Skeletal muscle cell (primary cell): ENCODE measurements at regions not wholly inside any gene's neighbourhood (a gene's known extent, or its start where the extent isn't known, plus 50 kb on each side); places are given as distances from the start of the nearest gene placed in this dataset.

ENCODE experiments used
- DNase-seq: peaks from one replicate; pipeline ENCODE4 v3.0.0-alpha.2; 2010; ENCODE audit warnings: low read depth
- H3K4me3 ChIP-seq: 2 replicates; pipeline ENCODE4 v1.5.1; 2011; ENCODE audit warnings: low read depth, mild to moderate bottlenecking, control low read depth, low read length, moderate library complexity

DNA sequence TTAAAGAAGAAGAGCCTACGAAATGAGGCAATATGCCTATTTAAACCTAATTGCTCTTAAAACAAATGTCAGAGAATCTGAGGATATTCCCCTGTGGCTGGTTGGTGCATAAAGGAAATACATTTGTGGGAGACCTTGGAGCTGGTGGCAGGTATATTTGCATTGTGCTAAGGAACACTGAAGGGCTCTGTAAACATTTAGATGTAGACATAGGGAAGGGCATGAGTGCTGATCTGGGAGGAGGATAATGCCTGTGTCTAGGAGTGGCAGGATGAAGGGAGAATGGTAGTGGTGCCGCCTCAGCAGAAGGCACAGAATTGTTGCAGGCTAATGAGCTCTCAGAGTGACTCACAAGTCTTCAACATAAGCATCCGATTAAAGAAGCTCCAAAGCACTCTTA, 85.8 kb downstream of the CD164 start:
- H3K4me3 ChIP-seq, result no peak overlapping the region
- DNase-seq, result no peak

DNA sequence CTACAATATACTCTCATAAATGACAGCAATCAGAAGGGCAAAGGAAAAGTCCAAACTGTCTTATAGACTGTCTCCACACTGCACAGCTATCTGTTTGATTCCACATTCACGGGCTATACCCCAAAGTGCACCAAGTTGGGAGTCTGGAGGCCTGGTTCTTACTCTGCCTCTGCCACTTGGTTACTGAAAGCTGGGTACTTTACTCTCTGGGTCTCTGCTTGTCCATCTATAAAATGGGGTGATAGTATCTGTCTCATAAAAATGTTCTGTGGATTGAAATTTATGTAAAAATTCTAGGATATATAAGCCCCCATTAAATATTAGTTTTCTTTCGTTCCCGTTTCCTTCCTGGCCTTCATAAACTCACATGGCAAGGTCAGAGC, 86.5 kb downstream of the CD164 start:
- no peak overlapping the region for H3K4me3 ChIP-seq
- DNase-seq, result no peak

DNA sequence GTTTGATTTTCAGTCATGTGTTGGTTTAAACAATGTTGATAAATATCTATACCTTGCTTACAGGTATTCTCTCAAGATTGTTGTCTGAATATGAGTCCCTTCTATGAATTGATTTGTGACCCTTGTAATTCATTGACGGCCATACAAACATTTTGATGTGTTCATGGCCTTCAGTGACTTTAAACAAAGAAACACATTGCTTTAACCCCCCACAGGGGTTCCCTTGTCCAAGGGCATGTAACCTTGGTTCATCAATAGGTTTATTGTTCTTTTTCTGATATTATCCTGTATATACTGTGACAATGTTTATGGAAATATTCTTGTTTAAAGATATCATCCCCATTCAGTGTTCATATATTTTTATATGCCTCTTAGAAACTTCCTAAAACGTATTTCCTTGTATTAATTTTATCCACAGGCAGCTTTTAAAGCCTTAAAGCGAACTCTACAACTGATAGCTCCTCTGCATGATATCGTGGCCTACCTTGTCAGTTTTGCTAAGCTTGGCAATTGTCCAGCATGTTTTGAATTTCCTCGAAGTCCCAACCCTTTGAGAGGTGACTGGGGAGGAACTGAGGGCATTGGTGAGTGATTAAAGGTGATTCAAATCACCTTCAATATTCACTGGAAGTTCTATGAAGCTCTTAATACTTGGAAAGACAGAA, 87.0 kb downstream of the CD164 start:
- DNase-seq, result no peak
- H3K4me3 ChIP-seq, result no peak overlapping the region

DNA sequence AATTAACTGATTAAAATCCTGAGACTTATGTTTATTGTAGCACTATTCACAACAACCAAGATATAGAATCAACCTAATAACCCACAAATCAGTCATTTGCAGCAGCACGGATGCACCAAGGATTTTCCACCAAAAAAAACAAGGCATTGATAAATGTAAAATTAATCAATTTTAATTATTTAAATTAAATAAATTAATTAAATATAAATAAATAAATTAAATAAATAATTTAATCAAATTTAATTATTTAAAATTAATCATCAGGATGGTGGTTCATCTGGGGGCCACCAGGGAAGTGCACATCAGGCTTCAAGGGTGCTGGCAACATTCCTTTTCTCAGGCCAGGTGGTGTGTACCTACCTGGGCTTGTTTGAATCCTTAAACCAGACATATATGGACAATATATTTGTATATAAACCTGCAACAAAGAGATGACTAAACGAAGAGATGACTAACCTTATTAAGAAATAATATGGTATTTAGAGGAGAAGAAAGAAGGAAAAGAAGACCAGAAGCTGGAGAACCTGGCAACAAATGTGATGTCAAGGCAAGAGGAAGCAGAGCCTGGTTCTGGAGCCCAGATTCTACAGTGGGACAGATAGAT, 89.2 kb downstream of the CD164 start:
- no peak overlapping the region for H3K4me3 ChIP-seq
- DNase-seq, result no peak

DNA sequence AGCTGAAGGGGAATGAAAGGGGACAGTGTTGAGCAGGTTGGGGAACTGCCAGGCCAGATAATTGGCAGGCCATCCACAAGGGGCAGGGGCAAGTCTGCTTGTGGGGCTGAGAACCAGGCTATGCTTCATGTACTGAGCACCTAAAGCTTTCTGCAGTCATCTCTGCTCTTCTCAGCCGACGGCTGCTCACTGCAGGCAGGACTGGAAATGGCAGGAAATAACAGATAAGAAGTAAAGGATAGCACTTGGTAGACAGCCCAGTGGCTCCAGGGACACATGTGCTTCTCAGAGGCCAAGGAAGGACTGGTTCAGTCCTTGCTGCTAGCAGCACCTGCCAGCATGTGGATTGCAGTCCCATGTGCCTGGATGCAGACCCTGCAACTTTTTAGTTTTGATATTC, 89.8 kb downstream of the CD164 start:
- H3K4me3 ChIP-seq, result no peak overlapping the region
- no peak for DNase-seq

DNA sequence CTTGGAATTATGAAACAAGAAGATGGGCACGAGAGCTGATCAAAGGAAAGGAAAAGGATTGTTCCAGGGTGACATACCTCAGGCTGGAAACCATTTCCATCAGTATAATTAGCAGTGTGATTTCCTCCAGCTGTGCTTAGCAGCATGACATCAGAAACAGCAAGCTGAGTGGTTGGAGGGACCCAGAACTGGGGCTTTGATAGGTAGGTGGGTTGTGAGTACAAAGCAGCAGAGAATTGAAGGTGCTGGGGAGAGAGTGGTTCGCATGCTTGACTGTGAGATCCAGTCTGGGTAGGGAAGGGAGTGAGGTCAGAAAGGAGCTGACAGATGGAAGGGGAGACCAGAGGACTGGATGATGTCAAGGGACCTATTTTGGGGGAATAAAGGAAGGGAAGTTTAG, 90.4 kb downstream of the CD164 start:
- no peak overlapping the region for H3K4me3 ChIP-seq
- DNase-seq, result no peak

DNA sequence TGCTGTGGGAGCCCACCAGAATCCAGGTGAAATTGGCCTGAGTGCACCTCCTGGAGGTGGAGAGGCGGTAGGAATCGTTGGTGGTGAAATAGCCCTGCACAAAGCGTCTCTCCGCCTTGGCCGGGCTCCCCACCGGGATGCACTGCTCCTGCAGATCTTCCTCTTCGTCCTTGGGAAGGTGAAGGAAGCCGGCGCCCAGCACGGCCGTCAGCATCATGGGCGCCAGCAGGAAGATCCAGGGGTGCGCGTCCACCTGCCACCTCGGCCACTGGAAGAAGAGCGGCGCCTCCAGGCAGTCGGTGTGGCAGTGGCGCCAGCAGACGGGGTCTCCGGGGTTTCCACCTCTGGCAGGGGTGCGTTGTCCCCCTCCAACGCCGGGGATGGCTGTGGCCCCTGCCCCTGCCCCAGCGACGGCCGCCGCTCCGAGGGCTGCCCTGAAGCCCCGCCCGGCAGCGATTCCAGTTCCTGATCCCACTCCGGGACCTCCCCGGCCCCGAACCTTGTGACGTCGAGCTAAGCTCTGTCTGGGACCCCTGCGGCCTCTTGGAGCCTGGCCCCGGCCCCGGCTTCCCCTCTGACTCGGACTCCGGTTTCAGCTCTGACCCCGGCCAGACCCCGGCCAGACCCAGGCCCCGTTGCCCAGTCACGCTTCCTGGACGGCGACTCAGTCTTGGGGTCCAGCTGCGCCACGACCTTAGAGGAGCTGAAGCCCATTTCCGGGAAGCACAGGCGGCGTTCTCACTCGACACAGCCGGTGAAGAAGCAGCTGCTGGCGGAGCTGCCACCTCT, 91.9 kb downstream of the CD164 start:
- no peak for DNase-seq
- no peak overlapping the region for H3K4me3 ChIP-seq

DNA sequence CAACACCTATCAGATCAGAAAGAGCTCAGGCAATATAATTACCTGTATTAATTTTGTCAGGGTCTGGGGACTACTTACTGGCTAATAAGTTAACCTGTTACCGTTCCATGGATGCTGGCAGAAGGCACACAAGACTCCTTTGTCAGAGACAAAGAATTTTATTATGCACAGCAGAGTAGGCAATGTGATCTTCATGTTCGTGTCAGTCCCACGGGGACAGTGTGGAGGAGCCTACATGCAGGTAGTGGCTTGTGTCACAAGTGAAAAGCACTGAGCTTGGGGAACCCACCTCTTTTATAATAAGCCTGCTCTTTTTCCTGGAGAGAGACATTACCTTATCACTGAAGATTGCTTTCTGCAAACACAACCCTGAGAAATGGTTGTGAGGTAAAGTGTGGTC, 96.9 kb downstream of the CD164 start:
- DNase-seq, result no peak
- no peak overlapping the region for H3K4me3 ChIP-seq

DNA sequence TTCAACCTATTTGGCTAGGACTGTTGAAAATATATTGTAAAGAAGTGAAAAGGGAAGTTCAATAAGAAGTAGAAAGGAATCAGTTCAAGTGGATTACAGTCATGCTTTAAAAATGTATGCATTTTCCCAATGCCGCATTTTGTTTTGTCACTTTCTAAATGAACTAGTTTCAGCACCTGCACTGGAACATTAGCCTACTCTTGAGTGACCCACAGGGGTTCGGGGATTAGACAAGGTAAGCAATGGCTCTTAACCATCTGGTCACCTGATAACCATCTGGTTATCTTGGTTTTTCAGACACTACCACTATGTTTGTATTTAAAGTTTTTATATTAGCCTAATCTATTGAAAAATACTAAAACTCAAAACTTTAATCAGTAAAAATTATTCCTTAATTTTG, 97.6 kb downstream of the CD164 start:
- H3K4me3 ChIP-seq, result no peak overlapping the region
- DNase-seq, result no peak

DNA sequence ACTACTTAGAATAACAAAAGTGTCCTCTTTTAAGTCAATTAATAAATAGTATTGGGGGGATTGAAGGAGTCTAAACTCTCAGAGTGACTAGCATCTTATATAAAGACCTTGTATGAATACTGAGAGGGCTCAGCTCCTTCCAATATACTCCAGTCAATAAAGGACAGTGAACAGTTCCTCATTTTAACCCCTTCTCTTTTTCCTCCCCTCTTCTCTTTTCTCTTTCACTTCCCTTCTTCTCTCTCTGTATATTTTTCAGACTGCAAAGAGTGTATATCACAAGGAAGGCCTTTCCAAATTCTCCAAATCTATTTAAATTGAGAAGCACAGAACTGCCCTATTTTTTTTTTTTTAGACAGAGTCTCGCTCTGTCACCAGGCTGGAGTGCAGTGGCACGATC, 99.5 kb downstream of the CD164 start:
- H3K4me3 ChIP-seq, result no peak overlapping the region
- no peak for DNase-seq

DNA sequence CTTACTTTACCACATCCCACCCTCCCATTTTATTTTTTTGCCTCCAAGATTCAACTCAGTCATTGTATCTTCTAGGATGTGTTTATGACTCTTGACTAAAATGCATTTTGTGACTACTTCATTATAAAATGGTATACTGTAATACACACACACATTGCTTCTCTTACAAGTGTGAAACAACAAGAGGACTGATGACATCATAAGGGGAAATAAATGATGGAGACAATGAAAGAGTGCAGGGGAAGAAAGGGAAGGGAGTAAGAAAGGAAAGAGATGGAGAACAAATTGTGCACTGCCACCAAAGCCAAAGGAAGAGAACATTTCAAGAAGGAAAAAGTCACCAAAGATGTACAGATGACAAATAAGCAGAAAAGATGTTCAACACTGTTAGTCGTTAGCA, 102.6 kb downstream of the CD164 start:
- H3K4me3 ChIP-seq, result no peak overlapping the region
- no peak for DNase-seq

DNA sequence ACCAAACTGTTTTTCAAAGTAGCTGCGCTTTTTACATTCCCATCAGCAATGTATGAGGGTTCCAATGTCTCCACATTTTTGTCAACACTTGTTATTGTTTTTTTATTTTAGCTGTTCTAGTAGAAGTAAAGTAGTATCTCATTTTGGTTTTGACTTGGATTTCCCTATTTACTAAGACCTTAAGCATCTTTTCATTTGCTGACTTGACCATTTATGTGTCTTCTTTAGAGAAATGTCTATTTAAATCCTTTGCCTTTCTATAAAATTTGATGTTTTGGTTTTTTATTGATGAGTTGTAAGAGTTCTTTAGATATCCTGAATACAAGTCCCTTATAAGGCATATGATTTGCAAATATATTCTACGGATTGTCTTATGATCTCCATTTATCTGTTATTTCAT, 110.6 kb downstream of the CD164 start:
- no peak overlapping the region for H3K4me3 ChIP-seq
- no peak for DNase-seq

DNA sequence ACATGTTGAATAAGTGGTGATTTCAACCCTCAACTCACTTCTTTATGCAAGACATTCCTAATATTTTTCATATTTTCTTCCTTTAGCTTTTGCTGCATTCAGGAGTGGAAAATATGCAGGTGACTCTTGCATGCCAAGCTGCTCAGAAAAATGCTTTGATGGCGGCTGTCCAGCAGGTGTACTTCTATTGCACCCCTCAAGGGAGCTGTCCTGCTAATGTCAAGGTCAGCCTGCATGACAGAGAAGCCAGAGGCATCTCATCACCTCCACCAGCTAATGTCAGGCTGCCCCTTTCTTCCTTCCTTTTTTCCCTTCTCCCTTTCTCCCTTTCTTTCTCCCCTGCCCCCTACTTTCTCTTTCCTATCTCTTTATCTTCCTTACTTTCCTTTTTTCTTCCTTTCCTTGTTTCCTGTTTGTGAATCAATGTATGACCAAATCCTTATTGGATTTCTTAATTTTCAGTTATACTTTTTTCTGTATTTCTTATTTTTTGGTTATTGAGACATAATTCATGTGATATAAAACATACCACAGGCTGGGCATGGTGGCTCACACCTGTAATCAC, 112.2 kb downstream of the CD164 start:
- DNase-seq, result no peak
- H3K4me3 ChIP-seq, result no peak overlapping the region

DNA sequence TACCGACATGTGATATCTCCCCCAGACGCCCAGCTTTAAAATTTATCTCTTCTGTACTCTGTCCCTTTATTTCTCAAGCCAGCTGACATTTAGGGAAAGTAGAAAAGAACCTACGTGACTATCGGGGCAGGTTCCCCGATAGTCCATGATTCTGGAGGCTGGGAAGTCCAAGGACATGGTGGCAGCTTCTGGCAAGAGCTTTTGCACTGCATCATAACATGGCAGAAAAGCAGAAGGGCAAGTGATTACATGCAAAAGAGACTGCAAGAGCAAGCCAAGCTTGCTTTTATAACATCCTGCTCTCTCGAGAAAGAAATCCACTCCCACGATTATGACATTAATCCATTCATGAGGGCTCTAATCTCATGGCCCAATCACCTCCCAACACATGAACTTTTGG, 113.2 kb downstream of the CD164 start:
- no peak for DNase-seq
- H3K4me3 ChIP-seq, result no peak overlapping the region

DNA sequence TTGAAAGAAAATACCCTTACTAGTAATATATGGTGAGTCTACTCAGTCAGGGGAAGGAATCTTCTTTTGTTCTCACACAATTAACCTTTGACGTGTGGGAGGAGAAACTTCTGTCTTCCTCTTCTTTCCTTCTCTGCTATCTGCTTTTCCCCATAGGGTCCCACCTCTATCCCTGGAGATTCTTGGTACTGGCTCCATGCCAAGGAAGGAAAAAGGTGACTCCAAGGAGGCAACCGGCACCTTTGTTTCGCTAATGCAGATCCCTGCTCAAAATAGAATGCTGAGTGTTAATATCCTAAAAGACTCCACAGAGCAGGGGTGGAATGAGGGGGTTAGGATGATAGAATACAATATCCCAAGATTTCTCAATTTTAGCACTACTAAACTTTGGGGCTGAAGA, 116.7 kb downstream of the CD164 start:
- DNase-seq, result no peak
- no peak overlapping the region for H3K4me3 ChIP-seq

DNA sequence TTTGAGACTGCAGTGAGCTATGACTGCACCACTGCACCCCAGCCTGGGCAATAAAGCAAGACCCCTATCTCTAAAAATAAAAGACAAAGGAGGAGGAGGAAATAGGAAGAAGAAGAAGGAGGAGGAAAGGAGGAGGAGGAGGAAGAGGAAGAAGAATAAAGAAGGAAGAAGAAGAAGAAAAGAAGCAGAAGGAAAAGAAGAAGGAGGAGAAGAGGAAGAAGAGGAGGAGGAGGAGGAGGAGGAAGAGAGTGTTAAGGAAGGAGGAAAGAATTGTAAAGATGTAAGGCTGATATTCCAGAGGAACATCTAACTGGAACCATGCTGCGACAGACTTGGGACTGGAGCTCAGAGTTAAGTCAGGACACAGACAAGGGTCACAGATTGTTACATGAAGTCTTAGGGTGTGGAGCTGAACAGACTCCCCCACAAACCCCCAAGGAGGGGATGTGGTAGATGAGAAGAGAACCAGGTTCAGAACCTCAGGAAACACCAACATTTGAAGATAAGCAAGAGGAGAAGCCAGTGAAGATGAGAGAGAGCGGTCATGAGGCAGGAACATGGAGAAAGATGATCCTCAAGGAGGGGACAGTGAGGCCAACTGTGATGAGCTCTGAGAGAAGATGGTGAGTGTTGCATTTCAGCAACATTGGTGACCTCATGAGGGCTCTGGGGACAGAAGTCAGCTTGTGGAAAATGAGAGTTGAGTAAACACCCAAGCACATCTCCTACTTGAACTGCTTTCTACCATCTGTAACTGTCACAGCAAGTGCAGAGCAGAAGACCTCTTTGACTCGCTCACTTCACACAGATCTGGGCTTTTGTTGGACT, 118.2 kb downstream of the CD164 start:
- no peak for DNase-seq
- no peak overlapping the region for H3K4me3 ChIP-seq

DNA sequence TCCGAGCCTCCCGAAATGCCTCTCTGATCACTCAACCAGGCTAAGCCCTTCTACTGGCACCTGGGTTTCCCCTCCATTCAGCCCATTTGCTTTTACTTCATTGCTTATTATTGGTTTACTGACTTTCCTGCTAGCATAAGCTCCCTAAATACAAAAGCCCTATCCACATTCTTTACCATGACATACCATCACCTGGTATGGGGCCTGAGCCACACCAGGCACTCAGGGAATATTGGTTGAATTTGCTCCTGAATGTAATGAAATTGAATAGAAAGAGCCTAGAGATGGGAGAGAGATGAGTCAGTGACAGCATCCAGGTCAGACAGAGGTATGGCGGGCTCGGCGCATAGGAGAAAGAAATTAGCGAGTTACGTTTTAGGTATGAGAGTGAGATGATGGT, 120.0 kb downstream of the CD164 start:
- no peak for DNase-seq
- H3K4me3 ChIP-seq, result no peak overlapping the region

DNA sequence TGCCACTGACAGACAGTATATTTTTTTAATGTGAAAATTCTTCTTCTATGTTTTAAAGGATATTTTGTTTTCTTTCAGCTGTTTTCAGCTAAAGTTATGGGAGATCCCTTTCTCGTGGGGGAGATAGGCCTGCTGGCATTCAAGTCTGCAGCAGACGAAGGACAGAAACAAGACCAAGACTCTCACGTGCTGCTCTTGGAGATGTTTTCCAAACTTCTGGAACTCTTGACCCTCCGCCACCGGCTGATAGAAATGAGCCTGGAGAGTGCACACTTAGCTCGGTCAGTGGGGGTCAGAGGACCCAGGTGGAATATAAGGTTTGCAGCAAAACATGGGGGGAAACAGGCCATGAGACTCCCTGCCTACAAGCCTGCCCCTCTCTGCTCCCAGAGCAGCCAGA, 120.5 kb downstream of the CD164 start:
- H3K4me3 ChIP-seq, result no peak overlapping the region
- no peak for DNase-seq

DNA sequence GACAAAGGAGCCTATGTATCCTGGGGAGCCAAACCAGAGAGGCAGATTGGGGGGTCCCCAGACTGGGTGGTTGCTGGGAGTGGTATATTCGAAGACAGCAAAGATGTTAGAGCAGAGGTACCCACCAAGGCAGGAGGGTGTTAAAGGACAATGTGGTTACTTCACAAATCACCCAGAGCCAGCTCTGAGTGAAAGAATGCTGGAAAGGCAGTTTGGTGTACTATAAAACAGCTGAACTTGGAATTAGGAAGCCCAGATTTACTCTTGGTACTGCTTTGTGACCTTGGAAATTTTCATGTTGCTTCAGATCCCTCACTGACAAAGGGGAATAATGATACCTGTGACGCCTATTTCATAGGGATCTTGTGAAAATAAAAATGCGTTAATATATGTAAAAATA, 121.6 kb downstream of the CD164 start:
- DNase-seq, result no peak
- H3K4me3 ChIP-seq, result no peak overlapping the region

DNA sequence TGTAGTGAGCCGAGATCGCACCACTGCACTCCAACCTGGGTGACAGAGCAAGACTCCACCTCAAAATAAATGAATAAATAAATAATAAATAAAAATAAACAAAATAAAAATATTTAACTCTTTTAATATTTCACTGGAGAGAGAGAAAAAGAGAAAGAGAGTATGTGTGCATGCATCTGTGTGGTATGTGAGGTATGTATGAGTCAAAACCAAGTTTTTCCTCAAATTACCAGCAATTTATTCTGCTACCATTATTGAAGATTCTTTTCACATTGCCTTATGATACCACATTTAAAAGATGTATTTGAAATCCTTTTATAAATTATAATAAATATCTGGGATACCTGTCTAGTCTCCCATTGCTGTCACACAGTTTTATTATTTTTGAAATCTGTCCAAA, 122.1 kb downstream of the CD164 start:
- no peak overlapping the region for H3K4me3 ChIP-seq
- no peak for DNase-seq
